Transverse colon (tissue), 4 donors: ENCODE measurements at regions not wholly inside any gene's neighbourhood (a gene's known extent, or its start where the extent isn't known, plus 50 kb on each side); places are given as distances from the start of the nearest gene placed in this dataset.
"Not testable (repeated sequence)": the region's sequence is repeated elsewhere in the genome, so short reads cannot be mapped to it uniquely, and the experiment has no call there.

Source experiments
- DNase-seq: peaks from one replicate; pipeline ENCODE4 v3.0.0-alpha.2; 2019
- H3K27ac ChIP-seq, 4 donors: fragments of 200-600 bp; sonication (generic); 2 replicates each; pipeline ENCODE4 v1.5.1; 2016 to 2018; ENCODE audit warnings: inconsistent platforms in 4 of 4
- H3K27me3 ChIP-seq: fragments of 200-600 bp; sonication (generic); 2 replicates; pipeline ENCODE4 v1.5.1; 2017; ENCODE audit warnings: inconsistent platforms
- H3K36me3 ChIP-seq, 4 donors: fragments of 200-600 bp; sonication (generic); 2 replicates each; pipeline ENCODE4 v1.5.1; 2017 to 2019; ENCODE audit warnings: inconsistent platforms in 4 of 4
- H3K4me1 ChIP-seq, 4 donors: fragments of 200-600 bp; sonication (generic); 2 replicates each; pipeline ENCODE4 v1.5.1; 2017 to 2020; ENCODE audit warnings: inconsistent platforms in 4 of 4
- H3K4me3 ChIP-seq, 4 donors: fragments of 200-600 bp; sonication (generic); 1 replicate in 1 of 4; 2 replicates in 3 of 4; pipeline versions ENCODE4 v1.5.1 to v1.6.1; 2017 to 2019; ENCODE audit warnings: inconsistent platforms in 4 of 4
- H3K9me3 ChIP-seq, 2 donors: fragments of 200-600 bp; sonication (generic); 2 replicates each; pipeline ENCODE4 v1.5.1; 2017 to 2019; ENCODE audit warnings: inconsistent platforms in 2 of 2
- EP300 ChIP-seq: sonication (generic); formaldehyde crosslinking; IDR thresholded peaks from one replicate; pipeline ENCODE4 v1.6.1; 2017; ENCODE audit warnings: antibody characterized with exemption, low read depth
- POLR2A ChIP-seq: fragments of 450-650 bp; IDR thresholded peaks from one replicate; pipeline ENCODE4 v1.6.1; 2016; ENCODE audit warnings: antibody characterized with exemption, mild to moderate bottlenecking, moderate library complexity
- POLR2AphosphoS5 ChIP-seq, 3 donors: sonication (generic); formaldehyde crosslinking; IDR thresholded peaks; one replicate each; pipeline ENCODE4 v1.6.1; 2016; ENCODE audit warnings: antibody characterized with exemption in 3 of 3
- WGBS, 2 donors: methylation state at CpG; one replicate each; pipeline ENCODE4 v1.1.5; 2018; ENCODE audit warnings: low coverage in 1 of 2; 5-methylcytosine and 5-hydroxymethylcytosine counted together
- in situ Hi-C, 4 donors: fragments of 200-750 bp; cut with MboI; loops; one replicate each; pipeline versions ENCODE4 v1.15.0 to v1.15.1; 2017; ENCODE audit warnings: low sequenced_read_pairs in 3 of 4, low pct_ligation_motif_present in 1 of 4, low pct_unique_long_range_greater_than_20kb in 1 of 4
- intact Hi-C: fragments of 100-400 bp; cut with DNase I; formaldehyde crosslinking; loops from one replicate; pipeline ENCODE4 v1.15.1; 2023; ENCODE audit warnings: low total_unique reads
- TF ChIP-seq, protein P1 (sequence below), 5 experiments: fragments of 200-600 bp in 3 of 5; fragments of 450-650 bp in 2 of 5; sonication (generic) in 3 of 5; IDR thresholded peaks; 1 replicate in 2 of 5; 2 replicates in 3 of 5; pipeline ENCODE4 v1.5.1; 2016 to 2017; ENCODE audit warnings: antibody characterized with exemption in 5 of 5, inconsistent platforms in 3 of 5, mild to moderate bottlenecking in 2 of 5, moderate library complexity in 1 of 5

- in situ Hi-C loops: no loop called here
- Histone ChIP-seq H3K27ac (no peak overlapping the region), H3K9me3 (no peaks in the 10 kb centered on the region), H3K4me1 (no peaks in the 10 kb centered on the region), H3K4me3 (no peak overlapping the region), H3K27me3 (no peaks in the 10 kb centered on the region), H3K36me3 (no peaks in the 10 kb centered on the region)
- intact Hi-C loops: no loop called here
- TF ChIP-seq POLR2AphosphoS5 (IDR thresholded peaks at IDR 0.05) (no peak), EP300 (no peak), POLR2A (no peak)
- DNase-seq: no peak
- WGBS, 2 donors: 60 to 68% methylated on average over 2 of the region's 2 CpGs
Observed at GRCh38 chr6:71672876-71673275, 213.5 kb upstream of the RIMS1 start.

GRCh38 chr6:71675386-71675785 lies 211.0 kb upstream of the RIMS1 start:
- H3K4me3 ChIP-seq: no peak overlapping the region

GRCh38 chr6:71676298-71676697 lies 210.1 kb upstream of the RIMS1 start:
- H3K27ac ChIP-seq: no peak overlapping the region
- no peaks in the 10 kb centered on the region for H3K27me3 ChIP-seq
- H3K4me1 ChIP-seq: no peaks in the 10 kb centered on the region
- no peaks in the 10 kb centered on the region for H3K9me3 ChIP-seq
- intact Hi-C loops: no loop called here
- no peaks in the 10 kb centered on the region for H3K36me3 ChIP-seq
- in situ Hi-C loops: no loop called here
- DNase-seq: no peak
- TF ChIP-seq POLR2A (no peak), EP300 (no peak), POLR2AphosphoS5 (IDR thresholded peaks at IDR 0.05) (no peak)
- TF ChIP-seq, protein P1, sequence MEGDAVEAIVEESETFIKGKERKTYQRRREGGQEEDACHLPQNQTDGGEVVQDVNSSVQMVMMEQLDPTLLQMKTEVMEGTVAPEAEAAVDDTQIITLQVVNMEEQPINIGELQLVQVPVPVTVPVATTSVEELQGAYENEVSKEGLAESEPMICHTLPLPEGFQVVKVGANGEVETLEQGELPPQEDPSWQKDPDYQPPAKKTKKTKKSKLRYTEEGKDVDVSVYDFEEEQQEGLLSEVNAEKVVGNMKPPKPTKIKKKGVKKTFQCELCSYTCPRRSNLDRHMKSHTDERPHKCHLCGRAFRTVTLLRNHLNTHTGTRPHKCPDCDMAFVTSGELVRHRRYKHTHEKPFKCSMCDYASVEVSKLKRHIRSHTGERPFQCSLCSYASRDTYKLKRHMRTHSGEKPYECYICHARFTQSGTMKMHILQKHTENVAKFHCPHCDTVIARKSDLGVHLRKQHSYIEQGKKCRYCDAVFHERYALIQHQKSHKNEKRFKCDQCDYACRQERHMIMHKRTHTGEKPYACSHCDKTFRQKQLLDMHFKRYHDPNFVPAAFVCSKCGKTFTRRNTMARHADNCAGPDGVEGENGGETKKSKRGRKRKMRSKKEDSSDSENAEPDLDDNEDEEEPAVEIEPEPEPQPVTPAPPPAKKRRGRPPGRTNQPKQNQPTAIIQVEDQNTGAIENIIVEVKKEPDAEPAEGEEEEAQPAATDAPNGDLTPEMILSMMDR (IDR thresholded peaks at IDR 0.05): no peak
- no peak overlapping the region for H3K4me3 ChIP-seq

More at GRCh38 chr6:71675386-71675785, 211.0 kb upstream of the RIMS1 start:
- no peak for DNase-seq
- Histone ChIP-seq H3K4me1 (no peaks in the 10 kb centered on the region), H3K36me3 (no peaks in the 10 kb centered on the region), H3K27me3 (no peaks in the 10 kb centered on the region), H3K27ac (no peak overlapping the region), H3K9me3 (no peaks in the 10 kb centered on the region)
- in situ Hi-C loops (no loop called here), intact Hi-C loops (no loop called here)
- 29 to 48% methylated on average over 1 of the region's 1 CpG for WGBS, 2 donors
- TF ChIP-seq, protein P1 (IDR thresholded peaks at IDR 0.05): no peak
- TF ChIP-seq POLR2A (no peak), EP300 (no peak), POLR2AphosphoS5 (IDR thresholded peaks at IDR 0.05) (no peak)

GRCh38 chr6:71678091-71678490 lies 208.3 kb upstream of the RIMS1 start:
- WGBS, 2 donors: 65 to 74% methylated on average over 3 of the region's 3 CpGs
- no peak overlapping the region for H3K4me3 ChIP-seq
- H3K27ac ChIP-seq: no peak overlapping the region
- H3K27me3 ChIP-seq: no peaks in the 10 kb centered on the region
- peaks cover 0 to 5% (median 0%) of the 10 kb centered on the region in 4 donors for H3K4me1 ChIP-seq
- H3K36me3 ChIP-seq: no peaks in the 10 kb centered on the region
- intact Hi-C loops: no loop called here
- in situ Hi-C loops: no loop called here
- no peaks in the 10 kb centered on the region for H3K9me3 ChIP-seq
- TF ChIP-seq EP300: no peak
- TF ChIP-seq POLR2AphosphoS5 (IDR thresholded peaks at IDR 0.05): no peak
- TF ChIP-seq POLR2A: no peak
- TF ChIP-seq, protein P1 (IDR thresholded peaks at IDR 0.05): no peak
- no peak for DNase-seq

DNA sequence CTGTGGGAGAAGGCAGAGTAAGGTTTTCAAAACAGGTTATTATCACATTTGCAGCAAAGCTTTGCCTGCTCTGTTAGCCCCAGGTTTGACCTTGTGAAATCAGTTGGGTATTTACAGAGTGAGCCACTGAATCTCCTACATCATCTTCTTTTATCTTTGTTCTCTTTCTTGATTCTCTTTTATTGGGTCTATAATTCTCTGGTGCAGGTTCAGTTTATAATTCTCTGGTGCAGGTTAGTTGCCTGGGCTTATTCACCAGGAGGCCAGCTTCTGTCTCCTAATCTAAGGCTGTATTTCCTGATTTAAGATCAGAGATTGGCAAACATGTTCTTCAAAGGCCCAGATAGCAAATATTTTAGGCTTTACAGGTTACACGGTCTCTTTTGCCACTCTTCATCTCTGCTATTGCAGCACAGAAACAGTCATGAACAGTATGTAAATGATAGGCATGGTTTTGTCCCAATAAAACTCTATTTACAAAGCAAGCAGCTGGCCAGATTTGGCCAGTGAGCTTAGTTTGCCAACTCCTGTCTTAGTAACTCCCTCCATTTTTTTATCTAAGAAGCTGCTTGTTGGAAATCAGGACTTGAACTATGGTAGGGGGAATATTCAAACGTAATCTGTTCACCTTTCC lies 205.0 kb upstream of the RIMS1 start:
- Histone ChIP-seq H3K27ac (no peak overlapping the region), H3K4me3 (no peak overlapping the region), H3K36me3 (no peaks in the 10 kb centered on the region), H3K27me3 (no peaks in the 10 kb centered on the region), H3K4me1 (peaks cover 0 to 5% (median 0%) of the 10 kb centered on the region in 4 donors), H3K9me3 (no peaks in the 10 kb centered on the region)
- intact Hi-C loops (no loop called here), in situ Hi-C loops (no loop called here)
- no peak for DNase-seq
- no peak for TF ChIP-seq POLR2AphosphoS5 (IDR thresholded peaks at IDR 0.05)
- TF ChIP-seq, protein P1 (IDR thresholded peaks at IDR 0.05): no peak
- no peak for TF ChIP-seq POLR2A
- no peak for TF ChIP-seq EP300
- WGBS, 2 donors: 34 to 40% methylated on average over 2 of the region's 2 CpGs

- in situ Hi-C loops, H3K4me3 ChIP-seq, H3K4me1 ChIP-seq, DNase-seq, H3K36me3 ChIP-seq, H3K27me3 ChIP-seq, H3K9me3 ChIP-seq, H3K27ac ChIP-seq, intact Hi-C loops: not testable (repeated sequence)
- 71 to 95% methylated on average over 1 to 23 of the region's 23 CpGs for WGBS, 2 donors
Observed at GRCh38 chr6:71686021-71686677, 200.2 kb upstream of the RIMS1 start.
